HepG2 (cell line): ENCODE measurements at regions not wholly inside any gene's neighbourhood (a gene's known extent, or its start where the extent isn't known, plus 50 kb on each side); places are given as distances from the start of the nearest gene placed in this dataset.

Experiments
- ATAC-seq: fragments of 200-7000 bp; cut with Tn5 transposase; 3 replicates; pipeline ENCODE4 v1.9.1; 2020; ENCODE audit warnings: mild to moderate bottlenecking, moderate library complexity
- BruUV-seq: library from RNA; stranded (reverse); fragments of 400-500 nt; replicated peaks from 2 replicates; lab custom pipeline; 2021; lab: Mats Ljungman, UMichigan
- CTCF ChIA-PET: fragments of 300-600 bp; formaldehyde crosslinking; extraction: SDS; loops from one replicate; lab custom pipeline; 2021; ENCODE audit warnings: low total read pairs, inconsistent platforms, low intra/inter-chr PET ratio; lab: Yijun Ruan, JAX
- POLR2A ChIA-PET: fragments of 350-600 bp; sonication (Branson Sonifier 250); formaldehyde crosslinking; loops from one replicate; lab custom pipeline; 2020; ENCODE audit warnings: antibody characterized with exemption, inconsistent platforms; lab: Yijun Ruan, JAX
- DNase-seq: peaks from one replicate; pipeline ENCODE4 v3.0.0-alpha.2; 2015; ENCODE audit warnings: low spot score
- FAIRE-seq: peaks from 3 replicates; lab custom pipeline; 2011; peaks lifted over from hg19 to GRCh38; lab: Jason Lieb, UNC
- H2AFZ ChIP-seq: one replicate; pipeline ENCODE4 v1.6.1; 2011; ENCODE audit warnings: low read length, inconsistent platforms
- H3K27ac ChIP-seq: fragments of 300-600 bp; 3 replicates; pipeline ENCODE4 v1.8.0; 2011; ENCODE audit warnings: mixed run types, mild to moderate bottlenecking, mixed read lengths, low read length, inconsistent platforms; ENCODE audit not compliant: insufficient read depth; ENCODE audit errors: extremely low read length
- H3K27me3 ChIP-seq, 2 experiments: fragments of 200-600 bp in 1 of 2; 2 replicates in 1 of 2; 3 replicates in 1 of 2; pipeline versions ENCODE4 v1.6.0 to v1.8.0; 2011; ENCODE audit warnings: low read length in 2 of 2, mild to moderate bottlenecking in 2 of 2, moderate library complexity in 2 of 2, inconsistent platforms in 1 of 2; ENCODE audit not compliant: insufficient read depth in 2 of 2, control insufficient read depth in 1 of 2
- H3K36me3 ChIP-seq, 2 experiments: fragments of 200-600 bp in 1 of 2; replicated peaks in 1 of 2; 2 replicates in 1 of 2; 3 replicates in 1 of 2; pipeline versions ENCODE4 v1.5.1 to v1.8.0; 2011; ENCODE audit warnings: low read length in 2 of 2, inconsistent platforms in 1 of 2; ENCODE audit not compliant: insufficient read depth in 2 of 2, control insufficient read depth in 1 of 2
- H3K4me1 ChIP-seq: 2 replicates; pipeline ENCODE4 v1.5.1; 2012; ENCODE audit warnings: low read length, inconsistent platforms; ENCODE audit not compliant: insufficient read depth
- H3K4me2 ChIP-seq: 2 replicates; pipeline ENCODE4 v1.6.0; 2011; ENCODE audit warnings: low read depth, low read length, inconsistent platforms
- H3K4me3 ChIP-seq, 3 experiments: fragments of 200-600 bp in 1 of 3; sonication (generic), shearing (Covaris generic) in 1 of 3; replicated peaks in 1 of 3; 2 replicates each; pipeline ENCODE4 v1.5.1; 2011 to 2016; ENCODE audit warnings: low read length in 3 of 3, inconsistent platforms in 2 of 3, low read depth in 2 of 3, mild to moderate bottlenecking in 2 of 3, control low read depth in 1 of 3, mixed read lengths in 1 of 3; ENCODE audit not compliant: insufficient read depth in 1 of 3
- H3K79me2 ChIP-seq: one replicate; pipeline ENCODE4 v1.6.1; 2011; ENCODE audit warnings: low read length, inconsistent platforms; ENCODE audit not compliant: insufficient read depth
- H3K9ac ChIP-seq: 2 replicates; pipeline ENCODE4 v1.6.0; 2011; ENCODE audit warnings: mild to moderate bottlenecking, low read depth, low read length, inconsistent platforms; ENCODE audit not compliant: insufficient read depth
- H3K9me3 ChIP-seq: 2 replicates; pipeline ENCODE4 v1.5.1; 2012; ENCODE audit warnings: mild to moderate bottlenecking, low read length
- H4K20me1 ChIP-seq: 2 replicates; pipeline ENCODE4 v1.6.0; 2011; ENCODE audit warnings: inconsistent platforms, mild to moderate bottlenecking, low read length, moderate library complexity; ENCODE audit not compliant: insufficient read depth
- JUN ChIP-seq: sonication (generic); formaldehyde crosslinking; IDR thresholded peaks from 2 replicates; pipeline ENCODE4 v1.4.0; 2020; ENCODE audit warnings: mild to moderate bottlenecking, missing genetic modification reagents
- MED1 ChIP-seq: sonication (generic); formaldehyde crosslinking; IDR thresholded peaks from 2 replicates; pipeline ENCODE4 v1.4.0; 2020; ENCODE audit warnings: missing genetic modification reagents
- SMARCC2 ChIP-seq: fragments of 450-650 bp; IDR thresholded peaks from 2 replicates; pipeline ENCODE4 v1.6.1; 2017; ENCODE audit warnings: antibody characterized with exemption, mild to moderate bottlenecking
- SP4 ChIP-seq: sonication (generic); formaldehyde crosslinking; IDR thresholded peaks from 2 replicates; pipeline ENCODE4 v1.8.1; 2023; ENCODE audit warnings: mild to moderate bottlenecking, missing genetic modification reagents
- TARDBP ChIP-seq: sonication (generic); formaldehyde crosslinking; IDR thresholded peaks from 2 replicates; pipeline ENCODE4 v1.8.0; 2022; ENCODE audit warnings: mild to moderate bottlenecking, missing genetic modification reagents
- TIGD3 ChIP-seq: sonication (generic); formaldehyde crosslinking; IDR thresholded peaks from 2 replicates; pipeline ENCODE4 v1.5.1; 2020; ENCODE audit warnings: mild to moderate bottlenecking, missing genetic modification reagents, borderline replicate concordance
- TP53 ChIP-seq: sonication (generic); formaldehyde crosslinking; conservative IDR thresholded peaks from 2 replicates; pipeline ENCODE4 v1.4.0; 2020; ENCODE audit warnings: missing genetic modification reagents
- ZNF343 ChIP-seq: sonication (generic); formaldehyde crosslinking; IDR thresholded peaks from 2 replicates; pipeline ENCODE4 v1.4.0; 2020; ENCODE audit warnings: mild to moderate bottlenecking, missing genetic modification reagents
- WGBS: methylation state at CpG from one replicate; pipeline ENCODE4 v1.1.6; 2017; ENCODE audit warnings: low lambda C conversion rate; 5-methylcytosine and 5-hydroxymethylcytosine counted together
- in situ Hi-C: cut with HindIII; loops from 2 replicates; pipeline ENCODE4 v1.10.0; 2017; ENCODE audit warnings: low pct_unique_long_range_greater_than_20kb; ENCODE audit not compliant: extremely low pct_ligation_motif_present
- intact Hi-C: fragments of 100-400 bp; cut with micrococcal nuclease; formaldehyde crosslinking; loops from one replicate; pipeline ENCODE4 v1.10.0; 2022; ENCODE audit not compliant: unreplicated experiment
- TF ChIP-seq, protein P1 (sequence below): sonication (generic); formaldehyde crosslinking; IDR thresholded peaks from 2 replicates; pipeline ENCODE4 v1.4.0; 2020; ENCODE audit warnings: missing genetic modification reagents
- TF ChIP-seq, protein P2 (sequence below): sonication (generic); formaldehyde crosslinking; IDR thresholded peaks from 2 replicates; pipeline ENCODE4 v1.5.1; 2020; ENCODE audit warnings: missing genetic modification reagents, mild to moderate bottlenecking, borderline replicate concordance
- TF ChIP-seq, protein P3 (sequence below): IDR thresholded peaks from 2 replicates; pipeline ENCODE4 v1.6.1; 2016; ENCODE audit warnings: missing genetic modification reagents, missing compliant biosample characterization

DNA sequence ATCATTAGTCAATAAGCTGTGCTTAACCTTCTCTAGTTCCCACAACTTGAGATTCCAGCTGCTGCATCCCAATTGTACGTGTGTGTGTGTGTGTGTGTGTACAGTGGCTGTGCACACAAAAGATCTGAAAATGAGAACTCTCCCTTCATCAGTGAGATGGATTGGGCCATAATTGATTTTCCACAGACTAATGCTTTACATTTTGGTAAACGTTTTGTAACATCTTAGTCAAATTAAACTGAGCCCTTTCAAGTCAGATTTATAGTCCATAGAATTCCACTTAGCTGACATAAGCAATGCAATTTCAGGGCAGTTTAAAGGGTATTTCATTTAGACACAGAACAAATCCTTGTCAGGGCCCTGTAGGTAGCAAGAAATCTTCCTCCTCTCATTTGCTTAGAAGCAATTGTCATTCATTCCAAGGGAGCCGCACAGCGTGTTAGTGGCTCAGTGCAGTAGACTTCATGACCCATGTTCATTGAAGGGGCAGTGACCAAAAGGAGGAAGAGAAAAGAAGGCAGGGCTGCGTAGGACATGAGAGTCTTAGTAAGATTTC lies 1123.5 kb upstream of the AUTS2 start:
- intact Hi-C loops (no loop called here), in situ Hi-C loops (no loop called here)
- H3K4me2 ChIP-seq, result no peak overlapping the region
- no peak overlapping the region for H3K27ac ChIP-seq
- FAIRE-seq, result no peak
- ChIA-PET POLR2A (no interaction called here), CTCF (no interaction called here)
- no peak overlapping the region for H2AFZ ChIP-seq
- WGBS, result 42% methylated on average over 5 of the region's 5 CpGs
- ATAC-seq, result no peak
- TF ChIP-seq SMARCC2 (no peak), SP4 (CRISPR knock-in tag) (no peak), ZNF343 (CRISPR knock-in tag) (no peak), TIGD3 (CRISPR knock-in tag) (no peak), TP53 (CRISPR knock-in tag) (no peak), TARDBP (CRISPR knock-in tag) (no peak), MED1 (CRISPR knock-in tag) (no peak), JUN (CRISPR knock-in tag) (no peak)
- TF ChIP-seq, protein P1, sequence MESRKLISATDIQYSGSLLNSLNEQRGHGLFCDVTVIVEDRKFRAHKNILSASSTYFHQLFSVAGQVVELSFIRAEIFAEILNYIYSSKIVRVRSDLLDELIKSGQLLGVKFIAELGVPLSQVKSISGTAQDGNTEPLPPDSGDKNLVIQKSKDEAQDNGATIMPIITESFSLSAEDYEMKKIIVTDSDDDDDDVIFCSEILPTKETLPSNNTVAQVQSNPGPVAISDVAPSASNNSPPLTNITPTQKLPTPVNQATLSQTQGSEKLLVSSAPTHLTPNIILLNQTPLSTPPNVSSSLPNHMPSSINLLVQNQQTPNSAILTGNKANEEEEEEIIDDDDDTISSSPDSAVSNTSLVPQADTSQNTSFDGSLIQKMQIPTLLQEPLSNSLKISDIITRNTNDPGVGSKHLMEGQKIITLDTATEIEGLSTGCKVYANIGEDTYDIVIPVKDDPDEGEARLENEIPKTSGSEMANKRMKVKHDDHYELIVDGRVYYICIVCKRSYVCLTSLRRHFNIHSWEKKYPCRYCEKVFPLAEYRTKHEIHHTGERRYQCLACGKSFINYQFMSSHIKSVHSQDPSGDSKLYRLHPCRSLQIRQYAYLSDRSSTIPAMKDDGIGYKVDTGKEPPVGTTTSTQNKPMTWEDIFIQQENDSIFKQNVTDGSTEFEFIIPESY (CRISPR knock-in tag), result no peak
- TF ChIP-seq, protein P2, sequence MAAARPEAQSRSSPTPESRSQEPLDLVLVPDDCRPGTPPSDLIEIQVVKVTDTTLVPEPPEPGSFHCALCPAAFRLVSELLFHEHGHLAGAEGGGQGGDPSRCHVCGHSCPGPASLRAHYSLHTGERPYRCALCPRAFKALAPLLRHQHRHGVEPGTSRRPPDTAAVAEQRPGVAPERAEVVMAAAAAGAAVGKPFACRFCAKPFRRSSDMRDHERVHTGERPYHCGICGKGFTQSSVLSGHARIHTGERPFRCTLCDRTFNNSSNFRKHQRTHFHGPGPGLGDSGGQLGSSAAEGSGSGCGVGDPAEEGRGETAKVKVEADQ (CRISPR knock-in tag), result no peak
- TF ChIP-seq, protein P3, sequence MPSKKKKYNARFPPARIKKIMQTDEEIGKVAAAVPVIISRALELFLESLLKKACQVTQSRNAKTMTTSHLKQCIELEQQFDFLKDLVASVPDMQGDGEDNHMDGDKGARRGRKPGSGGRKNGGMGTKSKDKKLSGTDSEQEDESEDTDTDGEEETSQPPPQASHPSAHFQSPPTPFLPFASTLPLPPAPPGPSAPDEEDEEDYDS (CRISPR knock-in tag), result no peak
- DNase-seq, result no peak
- no peaks in the 10 kb centered on the region for H3K36me3 ChIP-seq
- no TSS peak for BruUV-seq
- no peak overlapping the region for H3K4me3 ChIP-seq
- no peaks in the 10 kb centered on the region for H4K20me1 ChIP-seq
- H3K79me2 ChIP-seq, result no peaks in the 10 kb centered on the region
- H3K27me3 ChIP-seq, result no peaks in the 10 kb centered on the region; a peak in 1 of 5 replicates
- H3K9ac ChIP-seq, result no peak overlapping the region
- no peaks in the 10 kb centered on the region; the same call in 1 of the 2 replicates for H3K9me3 ChIP-seq
- no peaks in the 10 kb centered on the region for H3K4me1 ChIP-seq
